ENCODE measurements at regions not wholly inside any gene's neighbourhood (a gene's known extent, or its start where the extent isn't known, plus 50 kb on each side); places are given as distances from the start of the nearest gene placed in this dataset.

DNA sequence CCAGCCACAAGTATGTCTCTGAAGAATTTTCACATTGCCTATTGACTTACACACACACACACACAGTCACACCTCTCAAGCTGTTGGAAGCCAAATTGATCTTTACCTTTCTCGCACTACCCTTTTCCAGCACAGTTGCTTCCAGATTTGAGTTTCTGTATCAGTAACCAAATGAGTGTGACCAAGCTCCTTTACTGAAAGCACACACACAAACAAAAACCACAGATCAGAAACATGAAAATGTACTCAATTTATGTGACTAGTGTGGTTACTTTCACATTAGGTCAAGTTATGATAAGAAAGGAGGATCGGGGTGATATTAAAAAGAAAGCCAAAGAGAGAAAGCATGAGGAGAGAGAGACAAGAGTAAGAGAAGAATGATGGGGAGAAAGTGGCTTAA is 993.9 kb upstream of the POU3F3 start:
- TF ChIP-seq, protein P1, sequence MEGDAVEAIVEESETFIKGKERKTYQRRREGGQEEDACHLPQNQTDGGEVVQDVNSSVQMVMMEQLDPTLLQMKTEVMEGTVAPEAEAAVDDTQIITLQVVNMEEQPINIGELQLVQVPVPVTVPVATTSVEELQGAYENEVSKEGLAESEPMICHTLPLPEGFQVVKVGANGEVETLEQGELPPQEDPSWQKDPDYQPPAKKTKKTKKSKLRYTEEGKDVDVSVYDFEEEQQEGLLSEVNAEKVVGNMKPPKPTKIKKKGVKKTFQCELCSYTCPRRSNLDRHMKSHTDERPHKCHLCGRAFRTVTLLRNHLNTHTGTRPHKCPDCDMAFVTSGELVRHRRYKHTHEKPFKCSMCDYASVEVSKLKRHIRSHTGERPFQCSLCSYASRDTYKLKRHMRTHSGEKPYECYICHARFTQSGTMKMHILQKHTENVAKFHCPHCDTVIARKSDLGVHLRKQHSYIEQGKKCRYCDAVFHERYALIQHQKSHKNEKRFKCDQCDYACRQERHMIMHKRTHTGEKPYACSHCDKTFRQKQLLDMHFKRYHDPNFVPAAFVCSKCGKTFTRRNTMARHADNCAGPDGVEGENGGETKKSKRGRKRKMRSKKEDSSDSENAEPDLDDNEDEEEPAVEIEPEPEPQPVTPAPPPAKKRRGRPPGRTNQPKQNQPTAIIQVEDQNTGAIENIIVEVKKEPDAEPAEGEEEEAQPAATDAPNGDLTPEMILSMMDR (IDR thresholded peaks at IDR 0.05): no peak
- Histone ChIP-seq H3K4me1 (ENCODE audit: control insufficient read depth in 1 of 2, insufficient read depth in 1 of 2, low read depth in 1 of 2, low read length in 1 of 2) (no peaks in the 10 kb centered on the region), H3K4me3 (ENCODE audit: low read depth in 1 of 2, low read length in 1 of 2) (no peak overlapping the region), H3K27ac (no peak overlapping the region), H3K36me3 (no peaks in the 10 kb centered on the region), H3K27me3 (no peaks in the 10 kb centered on the region), H3K9me3 (no peaks in the 10 kb centered on the region)

DNA sequence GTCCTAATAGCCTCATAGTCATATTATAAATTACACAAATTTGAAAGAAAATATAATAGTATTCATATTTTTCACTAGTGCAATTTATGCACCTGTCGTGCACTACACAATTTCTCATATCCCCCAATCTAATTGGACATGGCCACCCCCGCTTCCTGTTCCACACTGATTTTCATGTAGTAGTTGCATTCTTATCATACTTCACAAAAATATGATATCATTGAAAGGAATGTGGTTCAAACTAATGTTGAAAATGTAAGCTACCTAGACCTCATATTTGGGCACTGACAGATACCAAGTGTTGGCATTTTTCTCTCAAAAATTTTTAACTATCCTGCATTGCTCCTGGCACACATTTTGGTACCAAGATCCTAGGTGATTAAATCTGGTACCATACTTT is 985.5 kb upstream of the POU3F3 start:
- no peaks in the 10 kb centered on the region for H3K27me3 ChIP-seq
- H3K4me1 ChIP-seq (ENCODE audit: control insufficient read depth in 1 of 2, insufficient read depth in 1 of 2, low read depth in 1 of 2, low read length in 1 of 2): no peaks in the 10 kb centered on the region
- TF ChIP-seq, protein P1 (IDR thresholded peaks at IDR 0.05): no peak
- H3K36me3 ChIP-seq: no peaks in the 10 kb centered on the region
- H3K9me3 ChIP-seq: no peaks in the 10 kb centered on the region
- H3K4me3 ChIP-seq (ENCODE audit: low read depth in 1 of 2, low read length in 1 of 2): no peak overlapping the region
- H3K27ac ChIP-seq: no peak overlapping the region

DNA sequence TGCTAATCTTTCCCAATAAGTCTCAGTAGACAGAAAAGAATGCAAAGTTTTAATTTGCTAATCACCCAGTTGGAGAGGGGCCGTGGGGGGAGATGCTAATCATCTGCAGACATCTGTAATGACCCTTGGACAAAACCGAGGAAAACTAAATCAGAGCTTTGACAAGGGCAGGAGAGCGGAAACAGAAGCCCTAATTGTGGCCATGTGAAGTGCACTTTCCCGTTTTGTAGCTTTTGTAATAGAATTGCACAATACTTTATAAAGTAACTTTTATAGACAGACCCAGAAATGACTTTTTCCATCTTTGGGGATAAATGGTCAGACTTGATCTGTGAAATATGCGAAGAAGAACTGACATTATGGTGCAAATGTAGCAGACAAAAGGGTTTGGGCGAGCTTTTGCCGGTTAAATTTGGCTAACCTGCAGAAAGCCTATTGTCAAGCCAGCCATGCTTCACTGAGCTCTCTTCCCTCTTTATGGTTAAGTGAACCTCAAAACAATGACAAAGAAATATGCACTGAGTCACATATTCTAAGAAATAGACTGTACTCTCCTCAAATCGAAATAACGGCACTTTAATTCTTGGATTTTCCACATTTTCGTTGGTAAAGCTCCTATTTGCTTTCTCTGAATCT is 980.1 kb upstream of the POU3F3 start:
- H3K9me3 ChIP-seq: no peaks in the 10 kb centered on the region
- H3K27me3 ChIP-seq: no peaks in the 10 kb centered on the region
- no peak overlapping the region for H3K4me3 ChIP-seq (ENCODE audit: low read depth in 1 of 2, low read length in 1 of 2)
- H3K36me3 ChIP-seq: no peaks in the 10 kb centered on the region
- TF ChIP-seq, protein P1 (IDR thresholded peaks at IDR 0.05): no peak
- H3K27ac ChIP-seq: no peak overlapping the region
- no peaks in the 10 kb centered on the region for H3K4me1 ChIP-seq (ENCODE audit: control insufficient read depth in 1 of 2, insufficient read depth in 1 of 2, low read depth in 1 of 2, low read length in 1 of 2)

DNA sequence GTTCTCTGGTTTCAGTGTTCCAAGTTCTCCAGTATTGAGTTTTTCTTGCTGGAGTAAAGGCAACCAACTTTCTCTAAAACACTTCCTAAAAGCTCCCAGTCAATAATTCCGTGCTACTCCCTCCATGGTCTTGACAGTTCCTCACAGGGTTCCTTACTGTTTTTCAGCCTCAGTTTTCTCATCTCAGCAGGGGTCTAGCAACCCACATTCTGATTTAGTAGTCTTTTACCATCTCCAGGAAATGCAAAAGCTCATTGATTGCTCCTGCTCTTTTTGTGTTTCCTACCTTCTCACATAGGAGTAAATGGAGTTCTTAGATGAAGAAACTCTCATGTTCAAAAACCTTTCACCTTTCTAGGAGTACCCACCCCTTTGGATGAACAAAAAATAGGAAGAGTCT is 978.8 kb upstream of the POU3F3 start:
- H3K4me3 ChIP-seq (ENCODE audit: low read depth in 1 of 2, low read length in 1 of 2): no peak overlapping the region
- no peaks in the 10 kb centered on the region for H3K27me3 ChIP-seq
- H3K4me1 ChIP-seq (ENCODE audit: control insufficient read depth in 1 of 2, insufficient read depth in 1 of 2, low read depth in 1 of 2, low read length in 1 of 2): no peaks in the 10 kb centered on the region
- H3K27ac ChIP-seq: no peak overlapping the region
- no peaks in the 10 kb centered on the region for H3K36me3 ChIP-seq
- H3K9me3 ChIP-seq: no peaks in the 10 kb centered on the region
- TF ChIP-seq, protein P1 (IDR thresholded peaks at IDR 0.05): no peak

DNA sequence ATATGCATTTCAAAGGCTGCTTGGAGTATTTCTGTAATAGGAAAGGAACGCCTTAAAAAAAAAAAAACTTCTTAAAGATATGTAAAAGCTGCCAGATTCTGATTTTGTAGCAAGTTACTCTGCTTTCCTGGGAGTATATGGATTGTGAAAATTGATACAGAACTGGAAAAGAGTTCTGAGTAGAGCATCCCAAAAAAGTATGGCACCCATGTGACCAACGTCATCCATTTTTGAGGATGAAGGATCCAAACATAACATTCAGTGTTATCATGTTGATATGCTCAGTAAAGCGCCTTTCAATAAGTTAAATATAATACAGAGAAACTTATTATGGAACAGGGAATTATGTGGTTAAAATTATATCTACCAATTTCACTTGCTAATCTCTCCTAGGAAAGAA is 978.4 kb upstream of the POU3F3 start:
- no peak overlapping the region for H3K4me3 ChIP-seq (ENCODE audit: low read depth in 1 of 2, low read length in 1 of 2)
- TF ChIP-seq, protein P1 (IDR thresholded peaks at IDR 0.05): no peak
- no peaks in the 10 kb centered on the region for H3K36me3 ChIP-seq
- no peaks in the 10 kb centered on the region for H3K4me1 ChIP-seq (ENCODE audit: control insufficient read depth in 1 of 2, insufficient read depth in 1 of 2, low read depth in 1 of 2, low read length in 1 of 2)
- no peaks in the 10 kb centered on the region for H3K9me3 ChIP-seq
- H3K27me3 ChIP-seq: no peaks in the 10 kb centered on the region
- no peak overlapping the region for H3K27ac ChIP-seq

DNA sequence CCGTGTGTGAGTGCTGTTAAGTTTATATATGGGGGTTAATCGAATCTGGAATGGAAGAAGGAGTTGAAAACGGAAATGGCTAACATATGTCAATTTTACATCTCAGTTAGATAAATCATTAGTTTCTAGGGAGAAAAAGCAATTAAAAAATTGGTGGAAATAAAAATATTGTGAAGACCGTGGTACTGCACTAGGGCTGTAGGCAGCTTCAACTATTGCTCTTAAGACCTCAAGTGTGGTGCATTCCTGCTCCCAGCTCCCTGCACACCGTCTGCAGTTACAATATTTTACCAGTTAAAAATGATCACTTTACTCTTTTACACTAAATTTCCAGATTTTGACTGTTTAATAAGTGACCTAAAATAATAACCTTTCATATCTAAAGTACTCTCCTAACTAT is 977.3 kb upstream of the POU3F3 start:
- Histone ChIP-seq H3K27me3 (no peaks in the 10 kb centered on the region), H3K4me1 (ENCODE audit: control insufficient read depth in 1 of 2, insufficient read depth in 1 of 2, low read depth in 1 of 2, low read length in 1 of 2) (no peaks in the 10 kb centered on the region), H3K36me3 (no peaks in the 10 kb centered on the region), H3K9me3 (no peaks in the 10 kb centered on the region), H3K27ac (no peak overlapping the region), H3K4me3 (ENCODE audit: low read depth in 1 of 2, low read length in 1 of 2) (no peak overlapping the region)
- TF ChIP-seq, protein P1 (IDR thresholded peaks at IDR 0.05): no peak

Measured in neutrophil (primary cell).